HCT116 (cell line): ENCODE measurements at regions not wholly inside any gene's neighbourhood (a gene's known extent, or its start where the extent isn't known, plus 50 kb on each side); places are given as distances from the start of the nearest gene placed in this dataset.

ENCODE experiments used
- CBX3 ChIP-seq: IDR thresholded peaks from 2 replicates; pipeline ENCODE4 v1.6.1; 2012; ENCODE audit warnings: low read depth
- EGR1 ChIP-seq: IDR thresholded peaks from 2 replicates; pipeline ENCODE4 v1.6.1; 2012; ENCODE audit warnings: low read depth
- EZH2 ChIP-seq: fragments of 200-600 bp; sonication (generic); IDR thresholded peaks from 2 replicates; pipeline ENCODE4 v1.6.1; 2017; ENCODE audit warnings: antibody characterized with exemption, mixed run types
- EZH2phosphoT487 ChIP-seq: fragments of 200-600 bp; IDR thresholded peaks from 2 replicates; pipeline ENCODE4 v1.6.1; 2018; ENCODE audit warnings: antibody characterized with exemption, borderline replicate concordance
- FOSL1 ChIP-seq: IDR thresholded peaks from 2 replicates; pipeline ENCODE4 v1.6.1; 2012; ENCODE audit warnings: low read depth
- MAX ChIP-seq: IDR thresholded peaks from 2 replicates; pipeline ENCODE4 v1.6.1; 2012
- POLR2A ChIP-seq: IDR thresholded peaks from 2 replicates; pipeline ENCODE4 v1.7.0; 2011; ENCODE audit warnings: borderline replicate concordance; ENCODE audit not compliant: insufficient read depth, insufficient read length; ENCODE audit errors: extremely low read depth
- POLR2AphosphoS5 ChIP-seq: IDR thresholded peaks from 2 replicates; pipeline ENCODE4 v1.6.1; 2011; ENCODE audit warnings: mild to moderate bottlenecking, low read depth, low read length, moderate library complexity
- RAD21 ChIP-seq: IDR thresholded peaks from 2 replicates; pipeline ENCODE4 v1.6.1; 2012; ENCODE audit warnings: low read depth, mild to moderate bottlenecking
- ZBTB33 ChIP-seq: IDR thresholded peaks from 2 replicates; pipeline ENCODE4 v1.6.1; 2011; ENCODE audit warnings: mild to moderate bottlenecking, low read length, moderate library complexity; ENCODE audit not compliant: insufficient replicate concordance; ENCODE audit errors: extremely low read depth
- ZNF274 ChIP-seq: fragments of 200-500 bp; sonication (Bioruptor generic); IDR thresholded peaks from 2 replicates; pipeline ENCODE4 v1.6.1; 2014; ENCODE audit warnings: mild to moderate bottlenecking, low read depth, low read length, inconsistent platforms
- TF ChIP-seq, protein P1 (sequence below): IDR thresholded peaks from 2 replicates; pipeline ENCODE4 v1.6.1; 2012
- TF ChIP-seq, protein P2 (sequence below), 3 experiments: fragments of 200-600 bp in 1 of 3; sonication (generic) in 1 of 3; IDR thresholded peaks in 2 of 3; conservative IDR thresholded peaks in 1 of 3; 2 replicates each; pipeline ENCODE4 v1.5.1; 2012 to 2017; ENCODE audit warnings: low read depth in 2 of 3, low read length in 2 of 3, antibody characterized with exemption in 1 of 3, borderline replicate concordance in 1 of 3, control low read depth in 1 of 3, mild to moderate bottlenecking in 1 of 3, mixed read lengths in 1 of 3, mixed run types in 1 of 3, moderate library complexity in 1 of 3; ENCODE audit not compliant: insufficient read depth in 1 of 3
- TF ChIP-seq, protein P3 (sequence below): IDR thresholded peaks from 2 replicates; pipeline ENCODE4 v1.6.1; 2012; ENCODE audit warnings: low read depth

- TF ChIP-seq MAX (no peak), POLR2A (no peak), EZH2phosphoT487 (no peak), EZH2 (no peak), ZBTB33 (no peak), FOSL1 (no peak), POLR2AphosphoS5 (no peak), ZNF274 (no peak), CBX3 (no peak), EGR1 (no peak), RAD21 (no peak)
- TF ChIP-seq, protein P1, sequence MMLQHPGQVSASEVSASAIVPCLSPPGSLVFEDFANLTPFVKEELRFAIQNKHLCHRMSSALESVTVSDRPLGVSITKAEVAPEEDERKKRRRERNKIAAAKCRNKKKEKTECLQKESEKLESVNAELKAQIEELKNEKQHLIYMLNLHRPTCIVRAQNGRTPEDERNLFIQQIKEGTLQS, result no peak
- TF ChIP-seq, protein P2, sequence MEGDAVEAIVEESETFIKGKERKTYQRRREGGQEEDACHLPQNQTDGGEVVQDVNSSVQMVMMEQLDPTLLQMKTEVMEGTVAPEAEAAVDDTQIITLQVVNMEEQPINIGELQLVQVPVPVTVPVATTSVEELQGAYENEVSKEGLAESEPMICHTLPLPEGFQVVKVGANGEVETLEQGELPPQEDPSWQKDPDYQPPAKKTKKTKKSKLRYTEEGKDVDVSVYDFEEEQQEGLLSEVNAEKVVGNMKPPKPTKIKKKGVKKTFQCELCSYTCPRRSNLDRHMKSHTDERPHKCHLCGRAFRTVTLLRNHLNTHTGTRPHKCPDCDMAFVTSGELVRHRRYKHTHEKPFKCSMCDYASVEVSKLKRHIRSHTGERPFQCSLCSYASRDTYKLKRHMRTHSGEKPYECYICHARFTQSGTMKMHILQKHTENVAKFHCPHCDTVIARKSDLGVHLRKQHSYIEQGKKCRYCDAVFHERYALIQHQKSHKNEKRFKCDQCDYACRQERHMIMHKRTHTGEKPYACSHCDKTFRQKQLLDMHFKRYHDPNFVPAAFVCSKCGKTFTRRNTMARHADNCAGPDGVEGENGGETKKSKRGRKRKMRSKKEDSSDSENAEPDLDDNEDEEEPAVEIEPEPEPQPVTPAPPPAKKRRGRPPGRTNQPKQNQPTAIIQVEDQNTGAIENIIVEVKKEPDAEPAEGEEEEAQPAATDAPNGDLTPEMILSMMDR (IDR thresholded peaks at IDR 0.05 in 2 of 3, conservative IDR thresholded peaks at IDR 0.05 in 1 of 3; ENCODE audit: borderline replicate concordance in 1 of 3, insufficient read depth in 1 of 3, low read depth in 2 of 3, low read length in 2 of 3), result no peak
- TF ChIP-seq, protein P3, sequence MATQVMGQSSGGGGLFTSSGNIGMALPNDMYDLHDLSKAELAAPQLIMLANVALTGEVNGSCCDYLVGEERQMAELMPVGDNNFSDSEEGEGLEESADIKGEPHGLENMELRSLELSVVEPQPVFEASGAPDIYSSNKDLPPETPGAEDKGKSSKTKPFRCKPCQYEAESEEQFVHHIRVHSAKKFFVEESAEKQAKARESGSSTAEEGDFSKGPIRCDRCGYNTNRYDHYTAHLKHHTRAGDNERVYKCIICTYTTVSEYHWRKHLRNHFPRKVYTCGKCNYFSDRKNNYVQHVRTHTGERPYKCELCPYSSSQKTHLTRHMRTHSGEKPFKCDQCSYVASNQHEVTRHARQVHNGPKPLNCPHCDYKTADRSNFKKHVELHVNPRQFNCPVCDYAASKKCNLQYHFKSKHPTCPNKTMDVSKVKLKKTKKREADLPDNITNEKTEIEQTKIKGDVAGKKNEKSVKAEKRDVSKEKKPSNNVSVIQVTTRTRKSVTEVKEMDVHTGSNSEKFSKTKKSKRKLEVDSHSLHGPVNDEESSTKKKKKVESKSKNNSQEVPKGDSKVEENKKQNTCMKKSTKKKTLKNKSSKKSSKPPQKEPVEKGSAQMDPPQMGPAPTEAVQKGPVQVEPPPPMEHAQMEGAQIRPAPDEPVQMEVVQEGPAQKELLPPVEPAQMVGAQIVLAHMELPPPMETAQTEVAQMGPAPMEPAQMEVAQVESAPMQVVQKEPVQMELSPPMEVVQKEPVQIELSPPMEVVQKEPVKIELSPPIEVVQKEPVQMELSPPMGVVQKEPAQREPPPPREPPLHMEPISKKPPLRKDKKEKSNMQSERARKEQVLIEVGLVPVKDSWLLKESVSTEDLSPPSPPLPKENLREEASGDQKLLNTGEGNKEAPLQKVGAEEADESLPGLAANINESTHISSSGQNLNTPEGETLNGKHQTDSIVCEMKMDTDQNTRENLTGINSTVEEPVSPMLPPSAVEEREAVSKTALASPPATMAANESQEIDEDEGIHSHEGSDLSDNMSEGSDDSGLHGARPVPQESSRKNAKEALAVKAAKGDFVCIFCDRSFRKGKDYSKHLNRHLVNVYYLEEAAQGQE, result no peak
Measured at GRCh38 chr4:129474698-129475097, 378.7 kb downstream of the C4orf33 start.
